ENCODE measurements at regions not wholly inside any gene's neighbourhood (a gene's known extent, or its start where the extent isn't known, plus 50 kb on each side); places are given as distances from the start of the nearest gene placed in this dataset.

GRCh38 chr2:226121046-226121738, 678.4 kb downstream of the IRS1 start:
- TF ChIP-seq CTCF (IDR thresholded peaks at IDR 0.05; ENCODE audit: poor library complexity) (no peak), EZH2phosphoT487 (IDR thresholded peaks at IDR 0.05; ENCODE audit: low read depth, severe bottlenecking, unreplicated experiment) (no peak)

All from hepatocyte (in vitro differentiated cells).